Mesenchymal stem cell (in vitro differentiated cells and primary cell): ENCODE measurements at regions not wholly inside any gene's neighbourhood (a gene's known extent, or its start where the extent isn't known, plus 50 kb on each side); places are given as distances from the start of the nearest gene placed in this dataset.

ENCODE experiments used
- DNase-seq: peaks from one replicate; pipeline ENCODE4 v3.0.0-alpha.2; 2013
- H2AFZ ChIP-seq: one replicate; pipeline ENCODE4 v1.6.1; 2013; ENCODE audit warnings: low read depth, mild to moderate bottlenecking, control low read depth, inconsistent platforms, low read length, moderate library complexity
- H2AK5ac ChIP-seq: 2 replicates; pipeline ENCODE4 v1.6.1; 2013; ENCODE audit warnings: low read length, moderate library complexity, mild to moderate bottlenecking, inconsistent platforms; ENCODE audit not compliant: severe bottlenecking
- H2BK120ac ChIP-seq: one replicate; pipeline ENCODE4 v1.6.1; 2013; ENCODE audit warnings: low read depth, mild to moderate bottlenecking, inconsistent platforms, low read length, moderate library complexity
- H2BK12ac ChIP-seq, 2 experiments: one replicate each; pipeline ENCODE4 v1.6.1; 2013; ENCODE audit warnings: inconsistent platforms in 2 of 2, low read length in 2 of 2, mild to moderate bottlenecking in 2 of 2, moderate library complexity in 2 of 2, control low read depth in 1 of 2
- H2BK15ac ChIP-seq: one replicate; pipeline ENCODE4 v1.6.1; 2013; ENCODE audit warnings: mild to moderate bottlenecking, low read depth, inconsistent platforms; ENCODE audit not compliant: poor library complexity, severe bottlenecking
- H2BK5ac ChIP-seq: 2 replicates; pipeline ENCODE4 v1.6.1; 2013; ENCODE audit warnings: low read depth, mild to moderate bottlenecking, low read length, control low read depth, inconsistent platforms; ENCODE audit not compliant: poor library complexity, severe bottlenecking
- H3K14ac ChIP-seq, 2 experiments: one replicate each; pipeline ENCODE4 v1.6.1; 2013; ENCODE audit warnings: inconsistent platforms in 2 of 2, low read length in 2 of 2, control low read depth in 1 of 2, mild to moderate bottlenecking in 1 of 2, moderate library complexity in 1 of 2
- H3K18ac ChIP-seq, 2 experiments: one replicate each; pipeline ENCODE4 v1.6.1; 2013; ENCODE audit warnings: inconsistent platforms in 2 of 2, low read length in 2 of 2, control low read depth in 1 of 2, low read depth in 1 of 2, mild to moderate bottlenecking in 1 of 2
- H3K23ac ChIP-seq, 2 experiments: one replicate each; pipeline ENCODE4 v1.6.1; 2013; ENCODE audit warnings: inconsistent platforms in 2 of 2, low read length in 2 of 2, mild to moderate bottlenecking in 2 of 2, moderate library complexity in 2 of 2, control low read depth in 1 of 2
- H3K27ac ChIP-seq: 2 replicates; pipeline ENCODE4 v1.5.1; 2013; ENCODE audit warnings: mild to moderate bottlenecking, moderate library complexity, low read length, control low read depth, inconsistent platforms; ENCODE audit not compliant: poor library complexity, severe bottlenecking
- H3K27me3 ChIP-seq, 2 experiments: 2 replicates each; pipeline versions ENCODE4 v1.6.1 to v1.7.0; 2013; ENCODE audit warnings: low read length in 2 of 2, mild to moderate bottlenecking in 2 of 2, moderate library complexity in 2 of 2, control low read depth in 1 of 2, inconsistent platforms in 1 of 2; ENCODE audit not compliant: control insufficient read depth in 1 of 2, insufficient read depth in 1 of 2
- H3K36me3 ChIP-seq, 2 experiments: 2 replicates each; pipeline versions ENCODE4 v1.6.1 to v1.7.0; 2013; ENCODE audit warnings: low read length in 2 of 2, control low read depth in 1 of 2, inconsistent platforms in 1 of 2, low read depth in 1 of 2, mild to moderate bottlenecking in 1 of 2; ENCODE audit not compliant: insufficient read depth in 2 of 2, control insufficient read depth in 1 of 2
- H3K4ac ChIP-seq, 2 experiments: one replicate each; pipeline ENCODE4 v1.6.1; 2013; ENCODE audit warnings: inconsistent platforms in 2 of 2, low read length in 2 of 2, mild to moderate bottlenecking in 2 of 2, moderate library complexity in 2 of 2, control low read depth in 1 of 2, low read depth in 1 of 2
- H3K4me1 ChIP-seq: 2 replicates; pipeline ENCODE4 v1.6.1; 2013; ENCODE audit warnings: low read depth, low read length, control low read depth; ENCODE audit not compliant: control insufficient read depth, insufficient read depth
- H3K4me2 ChIP-seq: 2 replicates; pipeline ENCODE4 v1.6.1; 2013; ENCODE audit warnings: low read length, mild to moderate bottlenecking, inconsistent platforms; ENCODE audit not compliant: poor library complexity, severe bottlenecking
- H3K4me3 ChIP-seq, 2 experiments: 2 replicates each; pipeline versions ENCODE4 v1.5.1 to v1.7.0; 2013; ENCODE audit warnings: low read length in 2 of 2, mild to moderate bottlenecking in 2 of 2, control low read depth in 1 of 2, low read depth in 1 of 2; ENCODE audit not compliant: insufficient read depth in 1 of 2
- H3K79me1 ChIP-seq: replicated peaks from 2 replicates; pipeline ENCODE4 v1.6.1; 2013; ENCODE audit warnings: mild to moderate bottlenecking, control low read depth, low read length, inconsistent platforms; ENCODE audit not compliant: poor library complexity, severe bottlenecking
- H3K9ac ChIP-seq: 2 replicates; pipeline ENCODE4 v1.7.0; 2013; ENCODE audit warnings: mild to moderate bottlenecking, low read length, moderate library complexity
- H3K9me3 ChIP-seq: 2 replicates; pipeline ENCODE4 v1.7.0; 2013; ENCODE audit warnings: mild to moderate bottlenecking, low read length; ENCODE audit not compliant: control insufficient read depth
- H4K8ac ChIP-seq: one replicate; pipeline ENCODE4 v1.6.1; 2013; ENCODE audit warnings: inconsistent platforms, mild to moderate bottlenecking, low read length, moderate library complexity
- H4K91ac ChIP-seq: one replicate; pipeline ENCODE4 v1.6.1; 2013; ENCODE audit warnings: mild to moderate bottlenecking, low read length, inconsistent platforms
- WGBS: methylation state at CpG from one replicate; pipeline ENCODE4 v1.1.7; 2013; ENCODE audit warnings: mixed read lengths; 5-methylcytosine and 5-hydroxymethylcytosine counted together

GRCh38 chr11:98800696-98801095, 220.1 kb upstream of the CNTN5 start:
- Histone ChIP-seq H2BK15ac (no peak overlapping the region), H3K18ac (no peak overlapping the region), H3K14ac (no peak overlapping the region), H3K4me1 (no peaks in the 10 kb centered on the region), H4K8ac (no peak overlapping the region), H2BK12ac (no peak overlapping the region), H3K4me3 (no peak overlapping the region), H2AFZ (no peak overlapping the region), H3K4ac (no peak overlapping the region), H3K79me1 (no peaks in the 10 kb centered on the region), H2BK5ac (no peak overlapping the region), H4K91ac (no peak overlapping the region), H3K27me3 (no peaks in the 10 kb centered on the region), H2BK120ac (no peak overlapping the region), H3K23ac (no peak overlapping the region), H3K27ac (no peak overlapping the region), H3K36me3 (no peaks in the 10 kb centered on the region), H2AK5ac (no peak overlapping the region), H3K9ac (no peak overlapping the region), H3K4me2 (no peak overlapping the region), H3K9me3 (peaks cover 14% of the 10 kb centered on the region)
- DNase-seq: no peak
- 74% methylated on average over 3 of the region's 4 CpGs for WGBS

- no peak overlapping the region for H2AFZ ChIP-seq
Observed at GRCh38 chr11:98828986-98829708, 191.6 kb upstream of the CNTN5 start.

GRCh38 chr11:98829971-98830370, 190.8 kb upstream of the CNTN5 start:
- DNase-seq: no peak
- peaks cover 0 to 3% of the 10 kb centered on the region in 2 experiments for H3K27me3 ChIP-seq
- H2BK5ac ChIP-seq: no peak overlapping the region
- H2BK15ac ChIP-seq: no peak overlapping the region
- H3K4me1 ChIP-seq: no peaks in the 10 kb centered on the region
- H3K36me3 ChIP-seq: no peaks in the 10 kb centered on the region
- H3K27ac ChIP-seq: no peak overlapping the region
- no peak overlapping the region for H3K23ac ChIP-seq
- H2BK12ac ChIP-seq: no peak overlapping the region
- no peak overlapping the region for H3K9ac ChIP-seq
- H2BK120ac ChIP-seq: no peak overlapping the region
- H3K4me2 ChIP-seq: no peak overlapping the region
- H4K91ac ChIP-seq: no peak overlapping the region
- H3K4me3 ChIP-seq: no peak overlapping the region
- no peak overlapping the region for H2AK5ac ChIP-seq
- WGBS: 93% methylated on average over 2 of the region's 2 CpGs
- H4K8ac ChIP-seq: no peak overlapping the region
- no peak overlapping the region for H3K18ac ChIP-seq
- no peaks in the 10 kb centered on the region for H3K79me1 ChIP-seq
- H3K9me3 ChIP-seq: peaks cover 23% of the 10 kb centered on the region
- H3K14ac ChIP-seq: no peak overlapping the region
- no peak overlapping the region for H2AFZ ChIP-seq
- H3K4ac ChIP-seq: no peak overlapping the region

More at GRCh38 chr11:98828986-98829708, 191.6 kb upstream of the CNTN5 start:
- WGBS: 88% methylated on average over 1 of the region's 1 CpG
- Histone ChIP-seq H4K91ac (no peak overlapping the region), H3K4ac (no peak overlapping the region), H4K8ac (no peak overlapping the region), H3K23ac (no peak overlapping the region), H2BK120ac (no peak overlapping the region), H3K4me2 (no peak overlapping the region), H3K4me3 (no peak overlapping the region), H3K9ac (no peak overlapping the region), H3K36me3 (no peaks in the 10 kb centered on the region), H3K79me1 (no peaks in the 10 kb centered on the region), H2BK5ac (no peak overlapping the region), H3K14ac (no peak overlapping the region), H2AK5ac (no peak overlapping the region), H3K27ac (no peak overlapping the region), H3K4me1 (no peaks in the 10 kb centered on the region), H3K18ac (no peak overlapping the region), H3K9me3 (peaks cover 23% of the 10 kb centered on the region), H2BK12ac (no peak overlapping the region), H2BK15ac (no peak overlapping the region), H3K27me3 (peaks cover 0 to 3% of the 10 kb centered on the region in 2 experiments)
- no peak for DNase-seq

- Histone ChIP-seq H3K18ac (no peak overlapping the region), H2BK120ac (no peak overlapping the region), H3K14ac (no peak overlapping the region), H3K23ac (no peak overlapping the region), H2AFZ (no peak overlapping the region), H2BK5ac (no peak overlapping the region), H3K27ac (no peak overlapping the region), H3K36me3 (no peaks in the 10 kb centered on the region), H3K79me1 (no peaks in the 10 kb centered on the region), H2BK15ac (no peak overlapping the region), H3K9ac (no peak overlapping the region), H2BK12ac (no peak overlapping the region), H3K9me3 (peaks cover 7% of the 10 kb centered on the region), H2AK5ac (no peak overlapping the region), H4K8ac (no peak overlapping the region), H3K27me3 (peaks cover 0 to 2% of the 10 kb centered on the region in 2 experiments), H3K4me3 (no peak overlapping the region), H3K4me2 (no peak overlapping the region), H3K4ac (no peak overlapping the region), H4K91ac (no peak overlapping the region), H3K4me1 (no peaks in the 10 kb centered on the region)
- 86% methylated on average over 2 of the region's 4 CpGs for WGBS
- DNase-seq: peak; percentile 2
Observed at GRCh38 chr11:98834776-98835175, 186.0 kb upstream of the CNTN5 start.
